ENCODE measurements at regions not wholly inside any gene's neighbourhood (a gene's known extent, or its start where the extent isn't known, plus 50 kb on each side); places are given as distances from the start of the nearest gene placed in this dataset.

DNA sequence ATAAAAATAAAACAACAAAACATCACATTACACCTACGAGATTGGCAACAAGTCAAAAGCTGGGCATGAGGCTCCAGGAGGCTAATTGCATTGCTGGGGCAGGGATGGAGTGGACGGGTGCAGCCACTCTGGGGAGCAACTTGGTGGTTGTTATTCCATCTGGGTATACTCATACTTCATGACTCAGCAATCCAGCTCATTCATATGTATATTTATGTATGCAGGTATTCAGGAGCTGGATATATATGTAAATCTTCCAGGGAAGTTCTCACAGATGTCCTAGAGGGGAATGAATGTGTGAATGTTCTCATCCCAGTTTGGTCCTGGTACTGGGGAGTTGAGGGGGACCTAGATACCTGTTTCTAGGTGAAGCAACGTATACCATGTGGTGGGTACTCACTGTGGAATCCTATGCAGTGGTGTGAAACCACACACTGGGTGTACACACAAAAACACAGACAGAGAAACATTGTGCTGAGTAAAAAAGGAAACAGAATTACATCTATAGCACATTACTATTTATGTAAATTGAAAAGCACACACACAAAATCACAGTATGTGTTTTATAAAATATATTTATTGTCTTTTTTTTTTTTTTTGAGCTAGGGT, 79.7 kb upstream of the RAB4A start:
- TF ChIP-seq, protein P1, sequence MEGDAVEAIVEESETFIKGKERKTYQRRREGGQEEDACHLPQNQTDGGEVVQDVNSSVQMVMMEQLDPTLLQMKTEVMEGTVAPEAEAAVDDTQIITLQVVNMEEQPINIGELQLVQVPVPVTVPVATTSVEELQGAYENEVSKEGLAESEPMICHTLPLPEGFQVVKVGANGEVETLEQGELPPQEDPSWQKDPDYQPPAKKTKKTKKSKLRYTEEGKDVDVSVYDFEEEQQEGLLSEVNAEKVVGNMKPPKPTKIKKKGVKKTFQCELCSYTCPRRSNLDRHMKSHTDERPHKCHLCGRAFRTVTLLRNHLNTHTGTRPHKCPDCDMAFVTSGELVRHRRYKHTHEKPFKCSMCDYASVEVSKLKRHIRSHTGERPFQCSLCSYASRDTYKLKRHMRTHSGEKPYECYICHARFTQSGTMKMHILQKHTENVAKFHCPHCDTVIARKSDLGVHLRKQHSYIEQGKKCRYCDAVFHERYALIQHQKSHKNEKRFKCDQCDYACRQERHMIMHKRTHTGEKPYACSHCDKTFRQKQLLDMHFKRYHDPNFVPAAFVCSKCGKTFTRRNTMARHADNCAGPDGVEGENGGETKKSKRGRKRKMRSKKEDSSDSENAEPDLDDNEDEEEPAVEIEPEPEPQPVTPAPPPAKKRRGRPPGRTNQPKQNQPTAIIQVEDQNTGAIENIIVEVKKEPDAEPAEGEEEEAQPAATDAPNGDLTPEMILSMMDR (conservative IDR thresholded peaks at IDR 0.05) = no peak
- TF ChIP-seq EZH2 (IDR thresholded peaks at IDR 0.05; ENCODE audit: low read depth) = no peak

All from PC-9 (cell line).